A673 (cell line): ENCODE measurements at regions not wholly inside any gene's neighbourhood (a gene's known extent, or its start where the extent isn't known, plus 50 kb on each side); places are given as distances from the start of the nearest gene placed in this dataset.
"Not testable (repeated sequence)": the region's sequence is repeated elsewhere in the genome, so short reads cannot be mapped to it uniquely, and the experiment has no call there.

Experiments used
- CTCF ChIP-seq: fragments of 300-800, 200-600 bp; sonication (generic); conservative IDR thresholded peaks from 2 replicates; pipeline ENCODE4 v1.5.1; 2017; ENCODE audit warnings: low read depth, mild to moderate bottlenecking, antibody characterized with exemption, low read length, moderate library complexity, mixed read lengths
- EZH2 ChIP-seq: fragments of 200-600 bp; sonication (generic); IDR thresholded peaks from 2 replicates; pipeline ENCODE4 v1.6.1; 2017; ENCODE audit warnings: borderline replicate concordance, low read depth, mild to moderate bottlenecking, mixed read lengths, antibody characterized with exemption, low read length; ENCODE audit not compliant: poor library complexity, severe bottlenecking

- not testable (repeated sequence) for TF ChIP-seq CTCF, EZH2
Measured at GRCh38 chr7:49614974-49615373, 158.5 kb upstream of the VWC2 start.
